ENCODE measurements at regions not wholly inside any gene's neighbourhood (a gene's known extent, or its start where the extent isn't known, plus 50 kb on each side); places are given as distances from the start of the nearest gene placed in this dataset.

DNA sequence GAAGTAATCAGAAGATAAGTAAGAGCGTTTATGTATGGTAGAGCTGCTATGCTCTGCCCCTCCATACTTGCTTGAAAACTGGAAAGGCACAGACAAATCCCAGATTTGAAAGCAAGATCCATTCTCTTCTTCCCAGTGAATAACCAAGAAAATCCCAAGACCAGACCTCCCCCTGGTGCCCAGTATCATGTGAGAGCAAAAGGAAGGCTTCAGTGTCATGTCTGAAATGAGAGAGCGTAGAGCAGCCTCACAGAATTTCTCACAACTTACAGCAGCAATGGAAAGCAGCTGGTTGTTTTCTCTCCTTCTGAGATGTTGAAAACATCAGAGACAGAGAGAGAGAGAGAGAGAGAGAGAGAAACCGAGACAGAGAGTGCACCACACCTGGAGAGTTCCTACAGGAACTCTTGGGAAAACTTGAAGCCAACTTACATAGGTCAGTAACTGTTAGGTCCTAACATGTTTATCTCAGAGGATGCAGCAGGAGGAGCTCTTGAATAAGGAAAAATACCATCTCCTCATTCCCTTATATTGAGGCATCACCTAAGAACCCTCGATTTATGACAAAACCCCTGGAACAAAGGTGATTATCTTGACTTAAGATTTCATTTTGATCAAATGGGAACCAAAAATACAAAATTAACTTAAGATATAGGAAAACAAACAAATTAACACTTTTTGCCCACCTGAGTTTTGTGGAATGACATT is 273.3 kb downstream of the NSUN3 start:
- Histone ChIP-seq H3K4me1 (ENCODE audit: control insufficient read depth, insufficient read depth, low read length) (no peaks in the 10 kb centered on the region), H3K4me3 (ENCODE audit: low read length) (no peak overlapping the region), H3K27me3 (ENCODE audit: control insufficient read depth, insufficient read depth, low read length) (no peaks in the 10 kb centered on the region), H3K4me2 (ENCODE audit: low read length) (no peak overlapping the region), H3K9ac (ENCODE audit: low read depth, low read length) (no peak overlapping the region), H3K9me3 (replicated peaks; ENCODE audit: low read length) (no peaks in the 10 kb centered on the region), H3K36me3 (ENCODE audit: insufficient read depth, low read length) (no peaks in the 10 kb centered on the region)

DNA sequence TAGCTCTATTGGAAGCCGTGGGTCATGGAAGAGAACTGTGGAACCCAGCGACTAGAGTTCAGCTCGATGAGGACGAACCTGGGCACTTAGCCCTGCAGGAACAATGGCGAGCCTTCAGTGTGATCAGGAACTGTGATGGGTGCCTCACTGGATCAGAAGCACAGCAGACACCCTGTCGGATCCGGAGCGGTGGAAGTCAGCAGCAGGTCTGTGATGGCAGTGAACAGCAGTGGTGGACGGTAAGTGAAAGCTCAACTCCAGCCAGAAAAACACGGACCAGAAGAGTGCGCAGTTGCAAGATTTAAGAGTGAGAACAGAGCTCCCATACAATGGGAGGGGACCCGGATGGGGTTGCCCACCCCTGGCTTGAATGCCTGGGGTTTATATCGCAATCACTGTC is 282.2 kb downstream of the NSUN3 start:
- no peaks in the 10 kb centered on the region for H3K4me1 ChIP-seq (ENCODE audit: control insufficient read depth, insufficient read depth, low read length)
- no peaks in the 10 kb centered on the region for H3K27me3 ChIP-seq (ENCODE audit: control insufficient read depth, insufficient read depth, low read length)
- H3K9me3 ChIP-seq (replicated peaks; ENCODE audit: low read length) = no peaks in the 10 kb centered on the region
- no peak overlapping the region for H3K4me2 ChIP-seq (ENCODE audit: low read length)
- H3K9ac ChIP-seq (ENCODE audit: low read depth, low read length) = no peak overlapping the region
- H3K36me3 ChIP-seq (ENCODE audit: insufficient read depth, low read length) = no peaks in the 10 kb centered on the region
- H3K4me3 ChIP-seq (ENCODE audit: low read length) = no peak overlapping the region

DNA sequence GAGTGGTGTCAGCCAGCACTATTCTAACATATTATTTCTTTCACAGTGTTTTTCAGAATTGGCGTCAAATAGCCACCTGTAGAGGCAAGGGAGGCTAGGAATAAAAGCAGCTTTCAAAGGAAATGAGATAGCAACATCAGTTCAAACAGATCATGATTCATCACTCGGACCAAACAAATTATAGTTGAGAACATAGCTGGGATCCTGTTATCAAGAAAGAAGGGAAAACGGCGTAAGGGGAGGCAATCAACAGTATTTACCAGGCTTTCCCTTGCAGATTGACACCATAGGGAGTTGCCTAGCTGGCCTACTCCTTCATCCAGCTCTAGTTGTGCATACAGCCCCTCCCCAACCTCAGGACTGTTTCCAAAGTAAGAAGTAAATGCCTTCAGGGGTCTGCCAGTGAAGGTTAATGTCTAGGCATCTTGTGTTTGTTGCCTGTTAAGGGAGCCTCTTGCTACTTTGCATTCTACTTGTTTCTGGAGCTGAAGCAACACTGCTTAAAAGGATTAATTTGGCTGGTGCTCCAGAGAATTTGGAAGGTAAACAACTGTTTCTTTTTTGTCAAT is 286.5 kb downstream of the NSUN3 start:
- no peaks in the 10 kb centered on the region for H3K27me3 ChIP-seq (ENCODE audit: control insufficient read depth, insufficient read depth, low read length)
- H3K9ac ChIP-seq (ENCODE audit: low read depth, low read length) = no peak overlapping the region
- no peak overlapping the region for H3K4me2 ChIP-seq (ENCODE audit: low read length)
- no peak overlapping the region for H3K4me3 ChIP-seq (ENCODE audit: low read length)
- H3K36me3 ChIP-seq (ENCODE audit: insufficient read depth, low read length) = no peaks in the 10 kb centered on the region
- H3K4me1 ChIP-seq (ENCODE audit: control insufficient read depth, insufficient read depth, low read length) = no peaks in the 10 kb centered on the region
- H3K9me3 ChIP-seq (replicated peaks; ENCODE audit: low read length) = no peaks in the 10 kb centered on the region

DNA sequence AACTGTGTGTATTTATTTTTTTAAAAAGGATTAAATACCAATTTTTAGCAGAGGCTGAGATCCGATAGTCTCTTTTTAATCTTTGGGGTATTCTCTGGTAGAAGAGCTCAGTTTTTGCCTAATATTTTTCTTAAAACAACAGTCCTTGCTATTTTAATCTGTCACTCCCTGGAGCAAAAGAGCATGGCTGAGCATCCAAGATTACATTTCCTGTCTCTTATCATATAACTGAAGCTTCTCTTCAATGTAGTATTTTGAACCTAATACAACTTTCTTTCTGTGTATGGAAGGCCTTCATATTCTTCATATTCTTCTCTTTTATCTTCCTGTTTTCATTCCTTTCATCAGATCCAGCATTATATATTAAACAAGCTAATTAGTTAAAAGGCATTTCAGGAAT is 293.7 kb downstream of the NSUN3 start:
- no peak overlapping the region for H3K4me3 ChIP-seq (ENCODE audit: low read length)
- no peaks in the 10 kb centered on the region for H3K9me3 ChIP-seq (replicated peaks; ENCODE audit: low read length)
- H3K36me3 ChIP-seq (ENCODE audit: insufficient read depth, low read length) = no peaks in the 10 kb centered on the region
- H3K9ac ChIP-seq (ENCODE audit: low read depth, low read length) = no peak overlapping the region
- no peaks in the 10 kb centered on the region for H3K27me3 ChIP-seq (ENCODE audit: control insufficient read depth, insufficient read depth, low read length)
- no peak overlapping the region for H3K4me2 ChIP-seq (ENCODE audit: low read length)
- H3K4me1 ChIP-seq (ENCODE audit: control insufficient read depth, insufficient read depth, low read length) = no peaks in the 10 kb centered on the region

DNA sequence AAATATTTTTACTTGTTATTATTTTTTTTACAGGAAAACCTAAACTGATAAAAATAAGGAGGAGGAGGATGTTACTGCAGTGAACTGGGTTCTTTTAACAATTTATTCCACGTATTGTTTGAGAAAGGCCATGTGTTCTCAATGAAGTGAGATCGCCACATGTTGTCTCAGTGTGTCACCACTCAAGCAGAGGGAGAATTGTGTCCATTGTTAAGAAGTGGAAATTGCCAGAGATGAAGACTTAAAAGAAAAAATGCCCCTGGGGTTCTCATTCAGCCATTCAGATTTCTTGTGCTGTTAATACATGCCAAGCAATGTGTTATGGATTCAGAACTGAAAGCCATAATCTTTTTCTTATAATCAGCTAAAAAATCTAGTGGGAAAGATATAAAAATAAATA is 297.1 kb downstream of the NSUN3 start:
- H3K4me1 ChIP-seq (ENCODE audit: control insufficient read depth, insufficient read depth, low read length) = no peaks in the 10 kb centered on the region
- H3K27me3 ChIP-seq (ENCODE audit: control insufficient read depth, insufficient read depth, low read length) = no peaks in the 10 kb centered on the region
- H3K4me3 ChIP-seq (ENCODE audit: low read length) = no peak overlapping the region
- no peaks in the 10 kb centered on the region for H3K36me3 ChIP-seq (ENCODE audit: insufficient read depth, low read length)
- H3K9me3 ChIP-seq (replicated peaks; ENCODE audit: low read length) = no peaks in the 10 kb centered on the region
- no peak overlapping the region for H3K9ac ChIP-seq (ENCODE audit: low read depth, low read length)
- H3K4me2 ChIP-seq (ENCODE audit: low read length) = no peak overlapping the region

DNA sequence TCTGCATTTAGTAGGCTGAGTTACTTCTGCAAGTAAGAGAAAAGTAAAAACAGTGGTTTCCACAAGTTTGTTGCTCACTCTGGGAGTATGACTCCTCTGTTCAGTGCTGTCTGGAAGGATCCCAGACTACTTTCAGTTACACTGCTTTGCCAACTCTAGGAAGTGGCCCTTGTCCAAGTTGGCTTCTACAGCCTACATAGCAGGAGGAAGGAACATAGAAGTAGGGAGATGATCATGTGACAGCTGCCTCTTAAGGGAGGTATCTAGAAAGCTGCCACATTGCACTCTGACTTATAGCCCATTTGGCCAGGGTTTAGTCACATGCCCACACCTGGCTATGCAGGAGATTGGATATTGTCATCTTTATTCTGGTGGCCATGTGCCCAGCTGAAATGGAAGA is 298.1 kb downstream of the NSUN3 start:
- Histone ChIP-seq H3K9me3 (replicated peaks; ENCODE audit: low read length) (no peaks in the 10 kb centered on the region), H3K4me2 (ENCODE audit: low read length) (no peak overlapping the region), H3K27me3 (ENCODE audit: control insufficient read depth, insufficient read depth, low read length) (no peaks in the 10 kb centered on the region), H3K4me1 (ENCODE audit: control insufficient read depth, insufficient read depth, low read length) (no peaks in the 10 kb centered on the region), H3K36me3 (ENCODE audit: insufficient read depth, low read length) (no peaks in the 10 kb centered on the region), H3K9ac (ENCODE audit: low read depth, low read length) (no peak overlapping the region), H3K4me3 (ENCODE audit: low read length) (no peak overlapping the region)

DNA sequence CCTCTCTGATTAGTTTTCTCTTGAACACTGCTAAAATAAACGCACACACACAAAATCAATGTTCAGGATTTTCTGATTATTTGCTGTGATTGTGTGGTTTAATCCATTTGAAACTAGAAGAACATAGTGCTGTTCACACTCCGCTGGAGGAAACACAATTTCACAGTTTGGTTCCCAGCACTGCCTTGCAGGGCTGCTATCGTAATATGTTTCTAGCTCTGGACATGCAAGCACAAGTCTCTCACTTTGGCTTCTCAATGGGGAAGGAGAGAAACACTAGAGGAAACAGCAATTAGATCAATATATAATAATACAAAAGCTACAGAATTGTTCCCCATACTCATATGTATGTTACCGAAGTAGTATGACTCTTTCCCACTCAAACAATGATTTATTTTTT is 299.5 kb downstream of the NSUN3 start:
- H3K4me1 ChIP-seq (ENCODE audit: control insufficient read depth, insufficient read depth, low read length) = no peaks in the 10 kb centered on the region
- no peak overlapping the region for H3K4me2 ChIP-seq (ENCODE audit: low read length)
- no peak overlapping the region for H3K4me3 ChIP-seq (ENCODE audit: low read length)
- H3K9ac ChIP-seq (ENCODE audit: low read depth, low read length) = no peak overlapping the region
- no peaks in the 10 kb centered on the region for H3K36me3 ChIP-seq (ENCODE audit: insufficient read depth, low read length)
- H3K9me3 ChIP-seq (replicated peaks; ENCODE audit: low read length) = no peaks in the 10 kb centered on the region
- H3K27me3 ChIP-seq (ENCODE audit: control insufficient read depth, insufficient read depth, low read length) = no peaks in the 10 kb centered on the region

DNA sequence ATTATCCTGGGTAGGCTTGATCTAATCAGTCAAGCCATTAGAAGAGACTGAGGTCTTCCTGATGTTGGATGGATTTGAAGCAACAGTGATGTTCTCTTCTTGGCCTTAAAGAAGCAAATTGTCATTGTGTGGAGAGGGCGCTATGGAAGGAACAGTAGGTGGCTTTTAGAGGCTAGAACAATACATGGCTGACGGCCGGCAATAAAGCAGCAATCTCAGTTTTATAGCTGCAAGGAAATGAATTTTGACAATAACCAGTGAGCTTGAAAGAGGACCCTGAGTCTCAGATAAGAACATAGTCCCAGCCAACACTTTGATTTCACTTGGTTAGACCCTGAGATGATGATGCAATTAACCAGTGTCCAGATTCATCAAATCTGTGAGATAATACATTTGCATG is 302.1 kb downstream of the NSUN3 start:
- no peak overlapping the region for H3K9ac ChIP-seq (ENCODE audit: low read depth, low read length)
- no peaks in the 10 kb centered on the region for H3K4me1 ChIP-seq (ENCODE audit: control insufficient read depth, insufficient read depth, low read length)
- no peaks in the 10 kb centered on the region for H3K36me3 ChIP-seq (ENCODE audit: insufficient read depth, low read length)
- H3K4me3 ChIP-seq (ENCODE audit: low read length) = no peak overlapping the region
- no peak overlapping the region for H3K4me2 ChIP-seq (ENCODE audit: low read length)
- no peaks in the 10 kb centered on the region for H3K9me3 ChIP-seq (replicated peaks; ENCODE audit: low read length)
- H3K27me3 ChIP-seq (ENCODE audit: control insufficient read depth, insufficient read depth, low read length) = no peaks in the 10 kb centered on the region

DNA sequence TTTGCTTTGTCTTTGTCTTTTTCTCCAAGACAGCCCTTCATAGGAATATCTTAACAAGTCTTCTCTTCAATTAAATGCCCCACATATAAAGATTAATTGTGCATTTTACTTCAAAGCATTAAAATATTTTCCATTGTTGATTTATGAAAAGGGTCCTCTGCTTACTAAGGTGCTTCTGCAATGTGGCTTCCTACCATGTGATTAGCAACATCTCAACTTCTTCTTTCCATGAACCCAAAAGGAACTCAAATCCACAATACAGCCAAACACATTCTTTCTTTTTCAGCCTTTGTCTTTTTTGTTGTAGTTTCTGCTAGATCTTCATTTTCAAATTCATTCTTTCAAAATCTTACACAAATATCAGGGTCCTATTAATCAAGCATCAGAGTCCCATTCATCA is 309.2 kb downstream of the NSUN3 start:
- no peak overlapping the region for H3K4me3 ChIP-seq (ENCODE audit: low read length)
- no peaks in the 10 kb centered on the region for H3K4me1 ChIP-seq (ENCODE audit: control insufficient read depth, insufficient read depth, low read length)
- H3K9me3 ChIP-seq (replicated peaks; ENCODE audit: low read length) = no peaks in the 10 kb centered on the region
- no peak overlapping the region for H3K9ac ChIP-seq (ENCODE audit: low read depth, low read length)
- H3K4me2 ChIP-seq (ENCODE audit: low read length) = no peak overlapping the region
- H3K36me3 ChIP-seq (ENCODE audit: insufficient read depth, low read length) = no peaks in the 10 kb centered on the region
- peaks cover 5% of the 10 kb centered on the region for H3K27me3 ChIP-seq (ENCODE audit: control insufficient read depth, insufficient read depth, low read length)

DNA sequence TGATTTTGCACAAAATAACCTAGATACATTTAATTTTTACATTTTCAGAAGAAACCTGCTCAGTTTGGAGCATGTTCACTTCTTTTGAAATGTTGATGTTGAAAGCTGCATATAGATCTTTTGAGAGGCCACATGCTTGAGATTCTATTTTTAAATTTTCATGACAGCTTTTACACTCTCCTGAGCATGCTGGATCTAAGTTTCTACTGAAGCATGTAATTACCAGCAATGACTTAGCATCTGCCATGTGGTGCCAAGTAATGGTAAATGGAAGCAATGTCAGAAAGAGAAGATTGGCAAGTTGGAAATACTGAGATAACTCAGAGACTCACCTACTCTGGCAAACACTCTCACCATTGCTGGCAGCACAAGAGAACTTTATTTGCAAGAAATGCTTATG is 310.6 kb downstream of the NSUN3 start:
- no peaks in the 10 kb centered on the region for H3K9me3 ChIP-seq (replicated peaks; ENCODE audit: low read length)
- H3K4me2 ChIP-seq (ENCODE audit: low read length) = no peak overlapping the region
- H3K4me3 ChIP-seq (ENCODE audit: low read length) = no peak overlapping the region
- H3K4me1 ChIP-seq (ENCODE audit: control insufficient read depth, insufficient read depth, low read length) = no peaks in the 10 kb centered on the region
- H3K9ac ChIP-seq (ENCODE audit: low read depth, low read length) = no peak overlapping the region
- no peaks in the 10 kb centered on the region for H3K36me3 ChIP-seq (ENCODE audit: insufficient read depth, low read length)
- H3K27me3 ChIP-seq (ENCODE audit: control insufficient read depth, insufficient read depth, low read length) = peaks cover 5% of the 10 kb centered on the region

DNA sequence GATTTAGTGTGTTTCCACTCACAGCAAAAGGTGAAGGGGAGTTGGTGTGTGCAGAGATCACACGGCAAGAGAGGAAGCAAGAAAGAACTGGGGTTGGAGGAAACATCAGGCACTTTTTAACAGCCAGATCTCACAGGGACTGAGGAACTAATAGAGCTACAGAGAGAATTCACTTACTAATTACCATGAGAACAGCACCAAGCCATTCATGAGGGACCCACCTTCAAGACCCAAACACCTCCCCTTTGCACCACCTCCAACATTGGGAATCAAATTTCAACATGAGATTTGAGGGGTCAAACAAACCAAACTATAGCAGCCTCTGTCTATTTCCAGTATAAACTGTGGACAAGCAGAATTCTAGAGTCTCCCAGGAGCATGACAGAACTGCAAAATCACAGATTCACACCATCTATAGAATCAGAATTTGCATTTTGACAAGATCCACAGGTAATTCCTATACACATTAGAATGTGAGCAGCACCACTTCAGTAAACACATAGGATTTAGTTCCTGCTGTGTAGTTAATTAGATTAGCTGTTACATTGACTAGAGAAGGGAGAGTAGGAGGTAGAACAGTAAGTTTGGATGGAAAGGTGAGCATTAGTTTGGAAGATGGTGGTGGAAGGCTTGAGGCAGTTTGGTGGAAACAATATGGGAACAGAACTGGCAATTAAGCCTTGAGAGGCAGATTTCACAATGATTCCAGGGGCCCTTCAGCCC is 311.7 kb downstream of the NSUN3 start:
- no peak overlapping the region for H3K9ac ChIP-seq (ENCODE audit: low read depth, low read length)
- H3K4me1 ChIP-seq (ENCODE audit: control insufficient read depth, insufficient read depth, low read length) = no peaks in the 10 kb centered on the region
- no peaks in the 10 kb centered on the region for H3K36me3 ChIP-seq (ENCODE audit: insufficient read depth, low read length)
- no peaks in the 10 kb centered on the region for H3K9me3 ChIP-seq (replicated peaks; ENCODE audit: low read length)
- H3K27me3 ChIP-seq (ENCODE audit: control insufficient read depth, insufficient read depth, low read length) = peaks cover 5% of the 10 kb centered on the region
- H3K4me2 ChIP-seq (ENCODE audit: low read length) = no peak overlapping the region
- H3K4me3 ChIP-seq (ENCODE audit: low read length) = no peak overlapping the region

All from skeletal muscle satellite cell (primary cell).